Endodermal cell (in vitro differentiated cells): ENCODE measurements at regions not wholly inside any gene's neighbourhood (a gene's known extent, or its start where the extent isn't known, plus 50 kb on each side); places are given as distances from the start of the nearest gene placed in this dataset.

ENCODE experiments used
- DNase-seq: peaks from one replicate; pipeline ENCODE4 v3.0.0-alpha.2; 2017
- H3K27ac ChIP-seq: 2 replicates; pipeline ENCODE4 v1.5.1; 2013; ENCODE audit warnings: mild to moderate bottlenecking, low read depth, low read length, moderate library complexity
- H3K27me3 ChIP-seq: 2 replicates; pipeline ENCODE4 v1.6.1; 2013; ENCODE audit warnings: mild to moderate bottlenecking, low read length, moderate library complexity; ENCODE audit not compliant: insufficient read depth, control insufficient read depth, poor library complexity, severe bottlenecking
- H3K36me3 ChIP-seq: 2 replicates; pipeline ENCODE4 v1.7.0; 2013; ENCODE audit warnings: mild to moderate bottlenecking, low read length, moderate library complexity; ENCODE audit not compliant: control insufficient read depth, insufficient read depth
- H3K4me1 ChIP-seq: one replicate; pipeline ENCODE4 v1.7.0; 2013; ENCODE audit warnings: low read length; ENCODE audit not compliant: control insufficient read depth, insufficient read depth
- H3K4me3 ChIP-seq: 2 replicates; pipeline ENCODE4 v1.5.1; 2013; ENCODE audit warnings: mild to moderate bottlenecking, low read length, moderate library complexity
- H3K9ac ChIP-seq: 2 replicates; pipeline ENCODE4 v1.6.1; 2013; ENCODE audit warnings: mild to moderate bottlenecking, low read length, moderate library complexity; ENCODE audit not compliant: poor library complexity, severe bottlenecking; ENCODE audit errors: extremely low read depth
- H3K9me3 ChIP-seq: 2 replicates; pipeline ENCODE4 v1.6.1; 2013; ENCODE audit warnings: mild to moderate bottlenecking, low read length, moderate library complexity; ENCODE audit not compliant: control insufficient read depth
- H3K27ac Mint-ChIP-seq: 2 replicates; pipeline ENCODE4 v1.8.0; 2020; ENCODE audit warnings: mixed read lengths
- H3K27me3 Mint-ChIP-seq: 2 replicates; pipeline ENCODE4 v1.8.0; 2021; ENCODE audit warnings: mild to moderate bottlenecking, mixed read lengths; ENCODE audit not compliant: insufficient read depth
- H3K36me3 Mint-ChIP-seq: 2 replicates; pipeline ENCODE4 v1.8.0; 2020; ENCODE audit warnings: low read depth, mixed read lengths
- H3K4me1 Mint-ChIP-seq: 2 replicates; pipeline ENCODE4 v1.8.0; 2020; ENCODE audit warnings: mixed read lengths
- H3K4me3 Mint-ChIP-seq: 2 replicates; pipeline ENCODE4 v1.8.0; 2020; ENCODE audit warnings: mild to moderate bottlenecking, moderate library complexity, mixed read lengths
- H3K9me3 Mint-ChIP-seq: 2 replicates; pipeline ENCODE4 v1.8.0; 2020; ENCODE audit warnings: mild to moderate bottlenecking, mixed read lengths
- CTCF ChIP-seq: fragments of 200-600 bp; sonication (generic); conservative IDR thresholded peaks from 2 replicates; pipeline ENCODE4 v1.5.0; 2021; ENCODE audit warnings: antibody characterized with exemption, mild to moderate bottlenecking
- whole genome bisulfite sequencing, 2 experiments: methylation state at CpG; one replicate each; pipeline versions ENCODE4 v1.1.5 to v1.1.7; 2013; ENCODE audit warnings: missing lambda C conversion rate in 2 of 2, mixed read lengths in 1 of 2; ENCODE audit not compliant: insufficient coverage in 1 of 2, insufficient read length in 1 of 2; 5-methylcytosine and 5-hydroxymethylcytosine counted together

GRCh38 chr6:23034926-23035325 is 465.6 kb downstream of the HDGFL1 start:
- DNase-seq, result no peak
- TF ChIP-seq CTCF, result no peak
- Mint-ChIP-seq H3K4me1 (no peaks in the 10 kb centered on the region), H3K27ac (no peak overlapping the region), H3K4me3 (no peak overlapping the region), H3K27me3 (no peaks in the 10 kb centered on the region), H3K36me3 (no peaks in the 10 kb centered on the region), H3K9me3 (no peaks in the 10 kb centered on the region)
- Histone ChIP-seq H3K27me3 (no peaks in the 10 kb centered on the region), H3K4me1 (no peaks in the 10 kb centered on the region), H3K9me3 (peaks cover 6% of the 10 kb centered on the region), H3K4me3 (no peak overlapping the region), H3K27ac (no peak overlapping the region), H3K36me3 (no peaks in the 10 kb centered on the region), H3K9ac (no peak overlapping the region)
- WGBS, 2 experiments, result 81 to 90% methylated on average over 2 of the region's 2 CpGs

- Mint-ChIP-seq H3K9me3 (no peaks in the 10 kb centered on the region), H3K27me3 (no peaks in the 10 kb centered on the region), H3K36me3 (no peaks in the 10 kb centered on the region), H3K4me3 (no peak overlapping the region), H3K4me1 (no peaks in the 10 kb centered on the region), H3K27ac (no peak overlapping the region)
- no peaks in the 10 kb centered on the region for H3K27me3 ChIP-seq
- H3K9ac ChIP-seq, result no peak overlapping the region
- DNase-seq, result no peak
- no peak for TF ChIP-seq CTCF
- no peaks in the 10 kb centered on the region for H3K9me3 ChIP-seq
- H3K36me3 ChIP-seq, result no peaks in the 10 kb centered on the region
- WGBS, 2 experiments, result 91 to 94% methylated on average over 4 of the region's 4 CpGs
- no peak overlapping the region for H3K27ac ChIP-seq
- no peak overlapping the region for H3K4me3 ChIP-seq
- no peaks in the 10 kb centered on the region for H3K4me1 ChIP-seq
These were observed 467.1 kb downstream of the HDGFL1 start for GRCh38 chr6:23036406-23036983.

- Histone ChIP-seq H3K36me3 (no peaks in the 10 kb centered on the region), H3K4me3 (no peak overlapping the region), H3K9me3 (no peaks in the 10 kb centered on the region), H3K9ac (no peak overlapping the region), H3K27me3 (no peaks in the 10 kb centered on the region), H3K27ac (no peak overlapping the region), H3K4me1 (no peaks in the 10 kb centered on the region)
- TF ChIP-seq CTCF, result no peak
- Mint-ChIP-seq H3K27me3 (no peaks in the 10 kb centered on the region), H3K4me3 (no peak overlapping the region), H3K36me3 (no peaks in the 10 kb centered on the region), H3K9me3 (no peaks in the 10 kb centered on the region), H3K27ac (no peak overlapping the region), H3K4me1 (no peaks in the 10 kb centered on the region)
- no peak for DNase-seq
- WGBS, 2 experiments, result 93 to 100% methylated on average over 1 of the region's 1 CpG
These were observed 471.5 kb downstream of the HDGFL1 start for GRCh38 chr6:23040899-23041298.
